IMR-90 (cell line): ENCODE measurements at regions not wholly inside any gene's neighbourhood (a gene's known extent, or its start where the extent isn't known, plus 50 kb on each side); places are given as distances from the start of the nearest gene placed in this dataset.

Experiments used
- ATAC-seq: fragments of 200-7000 bp; cut with Tn5 transposase; 2 replicates; pipeline ENCODE4 v1.9.1; 2020; ENCODE audit warnings: low read depth, mild to moderate bottlenecking, moderate library complexity
- BruUV-seq: library from RNA; stranded (reverse); fragments of 400-500 nt; replicated peaks from 2 replicates; lab custom pipeline; 2021; lab: Mats Ljungman, UMichigan
- CTCF ChIA-PET: fragments of 300-600 bp; formaldehyde crosslinking; extraction: SDS; loops from one replicate; lab custom pipeline; 2021; ENCODE audit warnings: antibody characterized with exemption; lab: Yijun Ruan, JAX
- POLR2A ChIA-PET: fragments of 300-600 bp; sonication (Branson Sonifier 250); formaldehyde crosslinking; loops from one replicate; lab custom pipeline; 2022; ENCODE audit warnings: antibody characterized with exemption; ENCODE audit not compliant: unreplicated experiment; lab: Charles Lee
- DNase-seq: peaks from one replicate; pipeline ENCODE4 v3.0.0; 2013
- H2AFZ ChIP-seq: replicated peaks from 2 replicates; pipeline ENCODE3; 2013; ENCODE audit warnings: low read length, mild to moderate bottlenecking; ENCODE audit not compliant: poor library complexity
- H2AK5ac ChIP-seq: 2 replicates; pipeline ENCODE4 v1.6.1; 2013; ENCODE audit warnings: low read depth, low read length, inconsistent platforms
- H2AK9ac ChIP-seq: replicated peaks from 2 replicates; pipeline ENCODE3; 2013; ENCODE audit warnings: mild to moderate bottlenecking, low read depth, low read length, moderate library complexity; ENCODE audit not compliant: poor library complexity
- H2BK120ac ChIP-seq: 2 replicates; pipeline ENCODE4 v1.6.1; 2013; ENCODE audit warnings: low read depth, low read length, inconsistent platforms
- H2BK15ac ChIP-seq: 3 replicates; pipeline ENCODE4 v1.6.1; 2013; ENCODE audit warnings: low read depth, low read length, inconsistent platforms
- H2BK20ac ChIP-seq: 2 replicates; pipeline ENCODE4 v1.6.1; 2013; ENCODE audit warnings: low read depth, mild to moderate bottlenecking, inconsistent platforms, low read length, moderate library complexity
- H2BK5ac ChIP-seq: 2 replicates; pipeline ENCODE4 v1.6.1; 2013; ENCODE audit warnings: mild to moderate bottlenecking, low read depth, low read length, inconsistent platforms; ENCODE audit not compliant: poor library complexity, severe bottlenecking
- H3K14ac ChIP-seq: replicated peaks from 2 replicates; pipeline ENCODE4 v1.6.1; 2013; ENCODE audit warnings: low read depth, low read length, inconsistent platforms
- H3K18ac ChIP-seq: 2 replicates; pipeline ENCODE4 v1.6.1; 2013; ENCODE audit warnings: low read depth, low read length, control low read depth
- H3K23ac ChIP-seq: 2 replicates; pipeline ENCODE4 v1.6.1; 2013; ENCODE audit warnings: low read depth, low read length, inconsistent platforms
- H3K27ac ChIP-seq: 2 replicates; pipeline ENCODE4 v1.5.1; 2013; ENCODE audit warnings: mild to moderate bottlenecking, control low read depth, low read length; ENCODE audit not compliant: insufficient read depth
- H3K27me3 ChIP-seq: 2 replicates; pipeline ENCODE4 v1.6.1; 2013; ENCODE audit warnings: low read length; ENCODE audit not compliant: control insufficient read depth, insufficient read depth
- H3K36me3 ChIP-seq: 2 replicates; pipeline ENCODE4 v1.6.1; 2013; ENCODE audit warnings: low read length, mixed read lengths; ENCODE audit not compliant: control insufficient read depth, insufficient read depth
- H3K4ac ChIP-seq: 2 replicates; pipeline ENCODE4 v1.6.1; 2013; ENCODE audit warnings: low read depth, low read length, inconsistent platforms
- H3K4me1 ChIP-seq: 2 replicates; pipeline ENCODE4 v1.6.1; 2013; ENCODE audit warnings: low read length, mixed read lengths; ENCODE audit not compliant: control insufficient read depth, insufficient read depth
- H3K4me2 ChIP-seq: 2 replicates; pipeline ENCODE4 v1.6.1; 2013; ENCODE audit warnings: low read depth, mild to moderate bottlenecking, control low read depth, low read length, moderate library complexity
- H3K4me3 ChIP-seq: 2 replicates; pipeline ENCODE4 v1.5.1; 2013; ENCODE audit warnings: low read depth, mild to moderate bottlenecking, control low read depth, low read length, moderate library complexity; ENCODE audit not compliant: insufficient read depth
- H3K56ac ChIP-seq: 2 replicates; pipeline ENCODE4 v1.6.1; 2013; ENCODE audit warnings: low read length, inconsistent platforms; ENCODE audit not compliant: insufficient read depth; ENCODE audit errors: extremely low read depth
- H3K79me1 ChIP-seq, 2 experiments: 2 replicates each; pipeline ENCODE4 v1.6.1; 2013; ENCODE audit warnings: low read length in 2 of 2, inconsistent platforms in 1 of 2, low read depth in 1 of 2
- H3K9ac ChIP-seq: 2 replicates; pipeline ENCODE4 v1.6.1; 2013; ENCODE audit warnings: low read depth, low read length, control low read depth
- H3K9me1 ChIP-seq: 2 replicates; pipeline ENCODE4 v1.6.1; 2013; ENCODE audit warnings: low read length, inconsistent platforms; ENCODE audit not compliant: insufficient read depth
- H3K9me3 ChIP-seq: 2 replicates; pipeline ENCODE4 v1.6.1; 2013; ENCODE audit warnings: low read length; ENCODE audit not compliant: control insufficient read depth, insufficient read depth
- H4K20me1 ChIP-seq: 2 replicates; pipeline ENCODE4 v1.6.1; 2013; ENCODE audit warnings: low read length, inconsistent platforms; ENCODE audit not compliant: insufficient read depth
- H4K5ac ChIP-seq: 2 replicates; pipeline ENCODE4 v1.6.1; 2013; ENCODE audit warnings: mild to moderate bottlenecking, low read depth, low read length, control low read depth
- H4K8ac ChIP-seq, 2 experiments: 2 replicates each; pipeline ENCODE4 v1.6.1; 2013; ENCODE audit warnings: low read depth in 2 of 2, low read length in 2 of 2, control low read depth in 1 of 2, inconsistent platforms in 1 of 2
- H4K91ac ChIP-seq: 2 replicates; pipeline ENCODE4 v1.6.1; 2013; ENCODE audit warnings: low read depth, low read length, inconsistent platforms; ENCODE audit not compliant: insufficient read depth
- BHLHE40 ChIP-seq: fragments of 150-350 bp; IDR thresholded peaks from 2 replicates; pipeline ENCODE4 v1.6.1; 2016; ENCODE audit warnings: mild to moderate bottlenecking, low read depth, low read length
- CEBPB ChIP-seq: IDR thresholded peaks from 2 replicates; pipeline ENCODE4 v1.6.1; 2012; ENCODE audit warnings: low read depth, low read length, improper control_type of control experiment
- CHD1 ChIP-seq: IDR thresholded peaks from 2 replicates; pipeline ENCODE4 v1.6.1; 2012; ENCODE audit warnings: low read depth, low read length, improper control_type of control experiment
- ELK1 ChIP-seq: fragments of 150-350 bp; IDR thresholded peaks from 2 replicates; pipeline ENCODE4 v1.6.1; 2016; ENCODE audit warnings: low read depth, mild to moderate bottlenecking, low read length, moderate library complexity, borderline replicate concordance
- MAFK ChIP-seq: IDR thresholded peaks from 2 replicates; pipeline ENCODE4 v1.6.1; 2012; ENCODE audit warnings: low read depth, low read length, improper control_type of control experiment
- MAZ ChIP-seq: IDR thresholded peaks from 2 replicates; pipeline ENCODE4 v1.6.1; 2012; ENCODE audit warnings: low read depth, mild to moderate bottlenecking, low read length, improper control_type of control experiment, moderate library complexity, borderline replicate concordance
- MXI1 ChIP-seq: IDR thresholded peaks from 2 replicates; pipeline ENCODE4 v1.6.1; 2012; ENCODE audit warnings: low read depth, mild to moderate bottlenecking, low read length, moderate library complexity, borderline replicate concordance
- POLR2A ChIP-seq: IDR thresholded peaks from 2 replicates; pipeline ENCODE4 v1.6.1; 2012; ENCODE audit warnings: mild to moderate bottlenecking, low read depth, low read length
- RCOR1 ChIP-seq: IDR thresholded peaks from 2 replicates; pipeline ENCODE4 v1.6.1; 2012; ENCODE audit warnings: mild to moderate bottlenecking, low read length, improper control_type of control experiment; ENCODE audit not compliant: insufficient replicate concordance
- RFX5 ChIP-seq: IDR thresholded peaks from 2 replicates; pipeline ENCODE4 v1.8.0; 2012; ENCODE audit warnings: low read depth, mild to moderate bottlenecking, low read length, moderate library complexity
- SMC3 ChIP-seq: fragments of 150-350 bp; IDR thresholded peaks from 2 replicates; pipeline ENCODE4 v1.6.1; 2016; ENCODE audit warnings: low read depth, mild to moderate bottlenecking, antibody characterized with exemption, low read length, moderate library complexity
- USF2 ChIP-seq: fragments of 150-350 bp; IDR thresholded peaks from 2 replicates; pipeline ENCODE4 v1.6.1; 2017; ENCODE audit warnings: mild to moderate bottlenecking, antibody characterized with exemption, low read length, low read depth
- WGBS, 2 experiments: methylation state at CpG; one replicate each; pipeline versions ENCODE4 v1.1.5 to v1.1.7; 2013; ENCODE audit warnings: missing lambda C conversion rate in 2 of 2; ENCODE audit not compliant: insufficient read length in 1 of 2; ENCODE audit errors: extremely low coverage in 2 of 2; 5-methylcytosine and 5-hydroxymethylcytosine counted together
- dilution Hi-C: fragments of 300-500 bp; cut with HindIII; formaldehyde crosslinking; loops from one replicate; pipeline ENCODE4 v1.14.3; 2018; ENCODE audit warnings: low sequenced_read_pairs; ENCODE audit not compliant: unreplicated experiment
- in situ Hi-C: fragments of 300-500 bp; cut with MboI; formaldehyde crosslinking; loops from 3 replicates; pipeline ENCODE4 v1.14.3; 2019; ENCODE audit warnings: low sequenced_read_pairs, inconsistent platforms, mixed read lengths
- intact Hi-C: fragments of 100-400 bp; cut with micrococcal nuclease; formaldehyde crosslinking; loops from 2 replicates; pipeline ENCODE4 v1.10.0; 2022

GRCh38 chr14:81927070-81927469, 393.4 kb upstream of the SEL1L start:
- Histone ChIP-seq H3K4me2 (no peak overlapping the region), H3K9me1 (no peaks in the 10 kb centered on the region), H2BK120ac (no peak overlapping the region), H3K36me3 (no peaks in the 10 kb centered on the region), H3K9ac (no peak overlapping the region), H3K79me1 (no peaks in the 10 kb centered on the region), H4K20me1 (no peaks in the 10 kb centered on the region), H2BK5ac (no peak overlapping the region), H3K9me3 (0 out of 2 replicates have a peak, but pooled peaks cover 3% of the 10 kb centered on the region), H4K91ac (no peak overlapping the region), H2AK5ac (no peak overlapping the region), H3K27ac (no peak overlapping the region), H3K4me1 (no peaks in the 10 kb centered on the region), H3K23ac (no peak overlapping the region), H4K8ac (no peak overlapping the region), H2AFZ (no peak overlapping the region), H2BK15ac (no peak overlapping the region), H4K5ac (no peak overlapping the region), H3K14ac (no peak overlapping the region), H3K56ac (no peak overlapping the region), H2AK9ac (no peak overlapping the region), H2BK20ac (no peak overlapping the region), H3K18ac (no peak overlapping the region), H3K27me3 (no peaks in the 10 kb centered on the region), H3K4ac (no peak overlapping the region), H3K4me3 (no peak overlapping the region)
- no CpG with 5 or more reads among the region's 1 CpG for WGBS, 2 experiments
- dilution Hi-C loops, result no loop called here
- ATAC-seq (no peak), DNase-seq (no peak)
- POLR2A ChIA-PET, result no interaction called here
- no peak for TF ChIP-seq MAFK
- no peak for TF ChIP-seq USF2
- TF ChIP-seq MXI1, result no peak
- TF ChIP-seq CHD1, result no peak
- no peak for TF ChIP-seq POLR2A
- no peak for TF ChIP-seq ELK1
- no peak for TF ChIP-seq CEBPB
- no peak for TF ChIP-seq SMC3
- TF ChIP-seq RFX5, result no peak
- TF ChIP-seq RCOR1, result no peak
- no peak for TF ChIP-seq BHLHE40
- TF ChIP-seq MAZ, result no peak
- CTCF ChIA-PET, result no interaction called here
- intact Hi-C loops, result no loop called here
- in situ Hi-C loops, result no loop called here
- no TSS peak for BruUV-seq
